ENCODE measurements at regions not wholly inside any gene's neighbourhood (a gene's known extent, or its start where the extent isn't known, plus 50 kb on each side); places are given as distances from the start of the nearest gene placed in this dataset.
A peak's percentile ranks its signal among the peaks of the same experiment; 100 is the strongest.
"Not testable (repeated sequence)": the region's sequence is repeated elsewhere in the genome, so short reads cannot be mapped to it uniquely, and the experiment has no call there.

- TF ChIP-seq TSHZ2 (CRISPR knock-in tag; IDR thresholded peaks at IDR 0.05) (no peak), ESRRG (CRISPR knock-in tag; IDR thresholded peaks at IDR 0.05) (no peak), CSDC2 (CRISPR knock-in tag; IDR thresholded peaks at IDR 0.05) (no peak), TCF4 (CRISPR knock-in tag; IDR thresholded peaks at IDR 0.05; ENCODE audit: borderline replicate concordance) (no peak), PPARA (CRISPR knock-in tag; IDR thresholded peaks at IDR 0.05; ENCODE audit: borderline replicate concordance) (no peak)
Measured at GRCh38 chr1:119260506-119260905, 108.1 kb upstream of the HAO2 start (continued).

DNA sequence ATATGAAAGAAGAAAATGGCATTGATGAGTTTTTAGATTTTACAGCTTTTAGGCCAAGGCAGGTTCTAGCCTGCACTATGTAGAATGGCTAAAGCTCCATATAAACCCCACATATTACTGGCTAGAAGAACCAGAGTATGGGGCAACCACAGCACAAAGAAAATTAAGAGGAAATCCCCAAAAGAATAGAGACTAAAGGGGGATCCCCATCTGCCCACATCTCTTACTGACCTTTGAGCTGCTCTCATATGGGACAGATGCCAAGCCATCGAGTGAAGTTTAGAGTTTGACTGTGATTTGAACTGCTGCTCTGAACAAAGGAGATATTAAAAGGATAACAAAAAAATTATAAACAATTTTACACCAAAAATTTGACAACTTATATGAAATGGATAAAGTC lies 102.2 kb upstream of the HAO2 start:
- no peak for ATAC-seq
- no peak for TF ChIP-seq CSRNP3 (CRISPR knock-in tag; IDR thresholded peaks at IDR 0.05)

- ATAC-seq: no peak
- TF ChIP-seq ISL1 (CRISPR knock-in tag; IDR thresholded peaks at IDR 0.05) (no peak), ZC3H10 (CRISPR knock-in tag; IDR thresholded peaks at IDR 0.05) (no peak), ZNF70 (CRISPR knock-in tag; IDR thresholded peaks at IDR 0.05) (no peak), ZFP3 (CRISPR knock-in tag; IDR thresholded peaks at IDR 0.05) (no peak), BACH2 (CRISPR knock-in tag; IDR thresholded peaks at IDR 0.05; ENCODE audit: borderline replicate concordance) (no peak), ZNF8 (CRISPR knock-in tag; IDR thresholded peaks at IDR 0.05) (no peak), ARNTL (CRISPR knock-in tag; IDR thresholded peaks at IDR 0.05; ENCODE audit: borderline replicate concordance, low read depth) (no peak), RARB (CRISPR knock-in tag; IDR thresholded peaks at IDR 0.05) (no peak), POU6F1 (CRISPR knock-in tag; IDR thresholded peaks at IDR 0.05; ENCODE audit: borderline replicate concordance, low read depth) (no peak), ESRRG (CRISPR knock-in tag; IDR thresholded peaks at IDR 0.05) (no peak), ZNF565 (CRISPR knock-in tag; conservative IDR thresholded peaks at IDR 0.05; ENCODE audit: low read depth) (no peak), GLIS3 (CRISPR knock-in tag; IDR thresholded peaks at IDR 0.05) (no peak)
Measured at GRCh38 chr1:119266858-119267257, 101.7 kb upstream of the HAO2 start.

GRCh38 chr1:119267288-119267687 lies 101.3 kb upstream of the HAO2 start:
- not testable (repeated sequence) for ATAC-seq

- ATAC-seq: no peak
Measured at GRCh38 chr1:119268879-119269278, 99.7 kb upstream of the HAO2 start.

DNA sequence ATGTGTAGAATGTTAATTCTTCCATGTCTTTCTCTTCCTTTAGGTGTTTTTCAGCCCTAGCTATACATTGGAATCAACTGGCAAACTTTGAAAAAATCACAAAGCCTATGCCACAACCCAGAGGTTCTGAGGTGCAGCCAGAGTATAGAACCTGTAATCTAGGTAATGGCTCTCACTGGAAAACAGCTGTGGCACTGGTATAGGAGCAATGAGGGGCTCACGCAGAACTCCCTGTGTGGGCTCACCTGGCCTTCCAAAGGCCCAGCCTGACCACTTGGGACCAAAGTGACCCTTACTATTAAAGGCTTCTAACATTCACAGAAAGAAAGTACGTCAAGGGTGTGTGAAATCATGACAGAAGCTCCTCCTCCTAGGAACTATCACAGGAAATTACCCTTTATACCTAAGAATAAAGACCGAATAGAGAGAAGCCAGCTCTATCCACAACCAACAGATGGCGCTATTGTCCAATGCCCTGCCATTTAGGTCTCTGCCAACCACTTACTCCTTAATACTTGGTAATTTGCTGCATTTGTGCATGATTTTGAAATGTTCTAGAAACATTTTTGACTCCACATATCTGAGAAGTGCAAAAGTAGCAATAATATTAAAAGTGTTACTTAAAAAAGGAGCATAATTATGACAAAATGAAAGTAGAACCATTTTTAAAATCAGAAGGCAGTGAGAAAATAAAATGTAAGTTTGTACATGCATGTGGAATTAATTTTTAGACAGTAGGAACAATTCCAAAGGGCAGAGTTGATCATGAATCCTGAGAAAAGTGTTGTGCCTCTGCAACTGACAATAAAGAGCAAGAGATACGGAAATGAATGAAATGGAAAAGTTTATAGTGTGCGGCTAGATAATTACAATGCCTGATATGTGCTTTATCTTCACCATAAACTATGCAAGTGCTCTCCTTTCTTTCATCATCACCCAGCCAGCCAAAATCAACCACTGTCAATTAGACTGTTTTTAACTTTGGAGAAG lies 93.1 kb upstream of the HAO2 start:
- TF ChIP-seq ZC3H10 (CRISPR knock-in tag; IDR thresholded peaks at IDR 0.05) (no peak), CSRNP3 (CRISPR knock-in tag; IDR thresholded peaks at IDR 0.05) (no peak), ZNF8 (CRISPR knock-in tag; IDR thresholded peaks at IDR 0.05) (no peak), RARB (CRISPR knock-in tag; IDR thresholded peaks at IDR 0.05) (no peak), ZFP30 (CRISPR knock-in tag; IDR thresholded peaks at IDR 0.05) (no peak), ESRRG (CRISPR knock-in tag; IDR thresholded peaks at IDR 0.05) (no peak)
- TF ChIP-seq, protein P1, sequence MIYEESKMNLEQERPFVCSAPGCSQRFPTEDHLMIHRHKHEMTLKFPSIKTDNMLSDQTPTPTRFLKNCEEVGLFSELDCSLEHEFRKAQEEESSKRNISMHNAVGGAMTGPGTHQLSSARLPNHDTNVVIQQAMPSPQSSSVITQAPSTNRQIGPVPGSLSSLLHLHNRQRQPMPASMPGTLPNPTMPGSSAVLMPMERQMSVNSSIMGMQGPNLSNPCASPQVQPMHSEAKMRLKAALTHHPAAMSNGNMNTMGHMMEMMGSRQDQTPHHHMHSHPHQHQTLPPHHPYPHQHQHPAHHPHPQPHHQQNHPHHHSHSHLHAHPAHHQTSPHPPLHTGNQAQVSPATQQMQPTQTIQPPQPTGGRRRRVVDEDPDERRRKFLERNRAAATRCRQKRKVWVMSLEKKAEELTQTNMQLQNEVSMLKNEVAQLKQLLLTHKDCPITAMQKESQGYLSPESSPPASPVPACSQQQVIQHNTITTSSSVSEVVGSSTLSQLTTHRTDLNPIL (CRISPR knock-in tag; IDR thresholded peaks at IDR 0.05; ENCODE audit: low read depth): no peak
- peak; percentile 76 for ATAC-seq

More at GRCh38 chr1:119268879-119269278, 99.7 kb upstream of the HAO2 start:
- TF ChIP-seq ZNF70 (CRISPR knock-in tag; IDR thresholded peaks at IDR 0.05): no peak
- TF ChIP-seq ZNF8 (CRISPR knock-in tag; IDR thresholded peaks at IDR 0.05): peak; percentile 88
